PC-9 (cell line): ENCODE measurements at regions not wholly inside any gene's neighbourhood (a gene's known extent, or its start where the extent isn't known, plus 50 kb on each side); places are given as distances from the start of the nearest gene placed in this dataset.

Experiments
- CTCF ChIP-seq: fragments of 200-600 bp; sonication (generic); conservative IDR thresholded peaks from 2 replicates; pipeline ENCODE4 v1.6.1; 2017; ENCODE audit warnings: mixed run types, antibody characterized with exemption, mild to moderate bottlenecking, moderate library complexity
- EZH2 ChIP-seq: fragments of 200-600 bp; sonication (generic); IDR thresholded peaks from 2 replicates; pipeline ENCODE4 v1.8.0; 2017; ENCODE audit warnings: antibody characterized with exemption, low read depth

GRCh38 chr2:120531863-120532600, 186.1 kb downstream of the INHBB start:
- TF ChIP-seq CTCF, result no peak
- TF ChIP-seq EZH2, result no peak
